ENCODE measurements at regions not wholly inside any gene's neighbourhood (a gene's known extent, or its start where the extent isn't known, plus 50 kb on each side); places are given as distances from the start of the nearest gene placed in this dataset.

GRCh38 chr20:40120827-40121226 lies 568.2 kb downstream of the MAFB start:
- H3K4me3 Mint-ChIP-seq = no peak overlapping the region
- DNase-seq = no peak
- H3K27ac Mint-ChIP-seq = no peak overlapping the region
- H3K36me3 Mint-ChIP-seq (ENCODE audit: low read depth) = no peaks in the 10 kb centered on the region
- no peaks in the 10 kb centered on the region for H3K27me3 Mint-ChIP-seq
- H3K4me1 Mint-ChIP-seq (ENCODE audit: low read depth) = no peaks in the 10 kb centered on the region
- no peaks in the 10 kb centered on the region for H3K9me3 Mint-ChIP-seq

GRCh38 chr20:40111282-40111681 lies 577.8 kb downstream of the MAFB start:
- no peak overlapping the region for H3K27ac Mint-ChIP-seq
- H3K4me1 Mint-ChIP-seq (ENCODE audit: low read depth) = no peaks in the 10 kb centered on the region
- H3K4me3 Mint-ChIP-seq = no peak overlapping the region
- H3K36me3 Mint-ChIP-seq (ENCODE audit: low read depth) = no peaks in the 10 kb centered on the region
- H3K9me3 Mint-ChIP-seq = no peaks in the 10 kb centered on the region
- H3K27me3 Mint-ChIP-seq = no peaks in the 10 kb centered on the region
- DNase-seq = no peak

- no peak for DNase-seq
- H3K4me1 Mint-ChIP-seq (ENCODE audit: low read depth) = no peaks in the 10 kb centered on the region
- no peaks in the 10 kb centered on the region for H3K9me3 Mint-ChIP-seq
- no peak overlapping the region for H3K27ac Mint-ChIP-seq
- H3K4me3 Mint-ChIP-seq = no peak overlapping the region
- H3K27me3 Mint-ChIP-seq = no peaks in the 10 kb centered on the region
- no peaks in the 10 kb centered on the region for H3K36me3 Mint-ChIP-seq (ENCODE audit: low read depth)
These were observed 578.7 kb downstream of the MAFB start for GRCh38 chr20:40110311-40110831.

- Mint-ChIP-seq H3K27ac (no peak overlapping the region), H3K4me3 (no peak overlapping the region), H3K9me3 (no peaks in the 10 kb centered on the region), H3K36me3 (ENCODE audit: low read depth) (no peaks in the 10 kb centered on the region), H3K4me1 (ENCODE audit: low read depth) (no peaks in the 10 kb centered on the region), H3K27me3 (no peaks in the 10 kb centered on the region)
- no peak for DNase-seq
These were observed 579.9 kb downstream of the MAFB start for GRCh38 chr20:40109136-40109535.

GRCh38 chr20:40108321-40108720 lies 580.7 kb downstream of the MAFB start:
- no peaks in the 10 kb centered on the region for H3K27me3 Mint-ChIP-seq
- no peaks in the 10 kb centered on the region for H3K36me3 Mint-ChIP-seq (ENCODE audit: low read depth)
- DNase-seq = no peak
- no peaks in the 10 kb centered on the region for H3K4me1 Mint-ChIP-seq (ENCODE audit: low read depth)
- no peaks in the 10 kb centered on the region for H3K9me3 Mint-ChIP-seq
- H3K4me3 Mint-ChIP-seq = no peak overlapping the region
- H3K27ac Mint-ChIP-seq = no peak overlapping the region

- Mint-ChIP-seq H3K4me3 (no peak overlapping the region), H3K36me3 (ENCODE audit: low read depth) (no peaks in the 10 kb centered on the region), H3K9me3 (no peaks in the 10 kb centered on the region), H3K27me3 (no peaks in the 10 kb centered on the region), H3K27ac (no peak overlapping the region), H3K4me1 (ENCODE audit: low read depth) (no peaks in the 10 kb centered on the region)
- no peak for DNase-seq
These were observed 584.1 kb downstream of the MAFB start for GRCh38 chr20:40104959-40105358.

- no peak overlapping the region for H3K27ac Mint-ChIP-seq
- H3K36me3 Mint-ChIP-seq (ENCODE audit: low read depth) = no peaks in the 10 kb centered on the region
- H3K27me3 Mint-ChIP-seq = no peaks in the 10 kb centered on the region
- no peak overlapping the region for H3K4me3 Mint-ChIP-seq
- H3K9me3 Mint-ChIP-seq = no peaks in the 10 kb centered on the region
- no peaks in the 10 kb centered on the region for H3K4me1 Mint-ChIP-seq (ENCODE audit: low read depth)
- no peak for DNase-seq
These were observed 585.6 kb downstream of the MAFB start for GRCh38 chr20:40103420-40103819.

- Mint-ChIP-seq H3K9me3 (no peaks in the 10 kb centered on the region), H3K4me3 (no peak overlapping the region), H3K4me1 (ENCODE audit: low read depth) (no peaks in the 10 kb centered on the region), H3K27ac (no peak overlapping the region), H3K27me3 (no peaks in the 10 kb centered on the region), H3K36me3 (ENCODE audit: low read depth) (no peaks in the 10 kb centered on the region)
- DNase-seq = no peak
These were observed 587.5 kb downstream of the MAFB start for GRCh38 chr20:40101560-40101959.

- H3K4me1 Mint-ChIP-seq (ENCODE audit: low read depth) = no peaks in the 10 kb centered on the region
- H3K4me3 Mint-ChIP-seq = no peak overlapping the region
- H3K36me3 Mint-ChIP-seq (ENCODE audit: low read depth) = no peaks in the 10 kb centered on the region
- DNase-seq = no peak
- H3K27ac Mint-ChIP-seq = no peak overlapping the region
- H3K9me3 Mint-ChIP-seq = no peaks in the 10 kb centered on the region
- no peaks in the 10 kb centered on the region for H3K27me3 Mint-ChIP-seq
These were observed 588.8 kb downstream of the MAFB start for GRCh38 chr20:40100261-40100660.

GRCh38 chr20:40090236-40090635 lies 598.8 kb downstream of the MAFB start:
- Mint-ChIP-seq H3K9me3 (peaks cover 21% of the 10 kb centered on the region), H3K36me3 (ENCODE audit: low read depth) (no peaks in the 10 kb centered on the region), H3K4me3 (no peak overlapping the region), H3K4me1 (ENCODE audit: low read depth) (no peaks in the 10 kb centered on the region), H3K27me3 (no peaks in the 10 kb centered on the region), H3K27ac (no peak overlapping the region)
- DNase-seq = no peak

- no peaks in the 10 kb centered on the region for H3K36me3 Mint-ChIP-seq (ENCODE audit: low read depth)
- H3K9me3 Mint-ChIP-seq = peaks cover 13% of the 10 kb centered on the region
- H3K27ac Mint-ChIP-seq = no peak overlapping the region
- H3K4me1 Mint-ChIP-seq (ENCODE audit: low read depth) = no peaks in the 10 kb centered on the region
- H3K27me3 Mint-ChIP-seq = no peaks in the 10 kb centered on the region
- no peak for DNase-seq
- H3K4me3 Mint-ChIP-seq = no peak overlapping the region
These were observed 601.5 kb downstream of the MAFB start for GRCh38 chr20:40087496-40087895.

GRCh38 chr20:40085513-40085912 lies 603.5 kb downstream of the MAFB start:
- Mint-ChIP-seq H3K4me3 (no peak overlapping the region), H3K9me3 (peaks cover under 1% of the 10 kb centered on the region), H3K36me3 (ENCODE audit: low read depth) (no peaks in the 10 kb centered on the region), H3K4me1 (ENCODE audit: low read depth) (no peaks in the 10 kb centered on the region), H3K27ac (no peak overlapping the region), H3K27me3 (no peaks in the 10 kb centered on the region)
- DNase-seq = no peak

GRCh38 chr20:40082436-40082835 lies 606.6 kb downstream of the MAFB start:
- Mint-ChIP-seq H3K27me3 (no peaks in the 10 kb centered on the region), H3K9me3 (no peaks in the 10 kb centered on the region), H3K4me1 (ENCODE audit: low read depth) (no peaks in the 10 kb centered on the region), H3K27ac (no peak overlapping the region), H3K4me3 (no peak overlapping the region), H3K36me3 (ENCODE audit: low read depth) (no peaks in the 10 kb centered on the region)
- no peak for DNase-seq

- Mint-ChIP-seq H3K27ac (no peak overlapping the region), H3K4me3 (no peak overlapping the region), H3K36me3 (ENCODE audit: low read depth) (no peaks in the 10 kb centered on the region), H3K4me1 (ENCODE audit: low read depth) (no peaks in the 10 kb centered on the region), H3K9me3 (no peaks in the 10 kb centered on the region), H3K27me3 (no peaks in the 10 kb centered on the region)
- DNase-seq = no peak
These were observed 607.4 kb downstream of the MAFB start for GRCh38 chr20:40081653-40082052.

GRCh38 chr20:40080041-40080652 lies 608.9 kb downstream of the MAFB start:
- DNase-seq = no peak
- no peaks in the 10 kb centered on the region for H3K9me3 Mint-ChIP-seq
- no peaks in the 10 kb centered on the region for H3K27me3 Mint-ChIP-seq
- H3K36me3 Mint-ChIP-seq (ENCODE audit: low read depth) = no peaks in the 10 kb centered on the region
- no peak overlapping the region for H3K27ac Mint-ChIP-seq
- no peaks in the 10 kb centered on the region for H3K4me1 Mint-ChIP-seq (ENCODE audit: low read depth)
- no peak overlapping the region for H3K4me3 Mint-ChIP-seq
